Stimulated activated CD4-positive, alpha-beta T cell treated with anti-CD3 and anti-CD28 coated beads, TNF-alpha, amount 100 ng/mL, for 1 hour (primary cell): ENCODE measurements at regions not wholly inside any gene's neighbourhood (a gene's known extent, or its start where the extent isn't known, plus 50 kb on each side); places are given as distances from the start of the nearest gene placed in this dataset.
"Not testable (repeated sequence)": the region's sequence is repeated elsewhere in the genome, so short reads cannot be mapped to it uniquely, and the experiment has no call there.

Experiments used
- DNase-seq, 3 donors: peaks; one replicate each; pipeline ENCODE4 v3.0.0-alpha.2; 2020; ENCODE audit warnings: low read depth in 3 of 3, low spot score in 1 of 3

- DNase-seq, result not testable (repeated sequence)
Observed at GRCh38 chr1:148210624-148211023, 58.5 kb upstream of the NBPF11 start.

GRCh38 chr1:148210166-148210565 is 58.1 kb upstream of the NBPF11 start:
- DNase-seq, result not testable (repeated sequence)

- DNase-seq, result not testable (repeated sequence)
Observed at GRCh38 chr1:148202013-148202412, 49.9 kb upstream of the NBPF11 start.
